Thyroid gland (tissue), 4 donors: ENCODE measurements at regions not wholly inside any gene's neighbourhood (a gene's known extent, or its start where the extent isn't known, plus 50 kb on each side); places are given as distances from the start of the nearest gene placed in this dataset.

Experiments
- DNase-seq, 2 donors: peaks; one replicate each; pipeline ENCODE4 v3.0.0-alpha.2; 2019
- H3K27ac ChIP-seq, 3 donors: fragments of 200-600 bp; sonication (generic); 1 replicate in 2 of 3; 2 replicates in 1 of 3; pipeline ENCODE4 v1.5.1; 2016 to 2019; ENCODE audit warnings: mild to moderate bottlenecking in 1 of 3, moderate library complexity in 1 of 3
- H3K27me3 ChIP-seq: fragments of 200-600 bp; sonication (generic); one replicate; pipeline ENCODE4 v1.5.1; 2019
- H3K36me3 ChIP-seq, 2 donors: fragments of 200-600 bp; sonication (generic); one replicate each; pipeline ENCODE4 v1.5.1; 2016 to 2019
- H3K4me1 ChIP-seq, 2 donors: fragments of 200-600 bp; sonication (generic); one replicate each; pipeline ENCODE4 v1.5.1; 2017 to 2019
- H3K4me3 ChIP-seq, 3 donors: fragments of 200-600 bp; sonication (generic); replicated peaks in 1 of 3; 1 replicate in 2 of 3; 2 replicates in 1 of 3; pipeline ENCODE4 v1.5.1; 2016; ENCODE audit warnings: mild to moderate bottlenecking in 1 of 3
- H3K9me3 ChIP-seq: fragments of 200-600 bp; sonication (generic); one replicate; pipeline ENCODE4 v1.5.1; 2017
- CTCF ChIP-seq, 6 experiments: fragments of 200-600 bp in 3 of 6; fragments of 450-650 bp in 3 of 6; sonication (generic) in 3 of 6; IDR thresholded peaks; one replicate each; pipeline ENCODE4 v1.5.1; 2016 to 2019; ENCODE audit warnings: antibody characterized with exemption in 6 of 6, mild to moderate bottlenecking in 2 of 6, inconsistent platforms in 1 of 6, moderate library complexity in 1 of 6
- POLR2A ChIP-seq, 2 donors: fragments of 450-650 bp; IDR thresholded peaks; one replicate each; pipeline ENCODE4 v1.6.1; 2017; ENCODE audit warnings: antibody characterized with exemption in 2 of 2, mild to moderate bottlenecking in 2 of 2, moderate library complexity in 1 of 2
- WGBS, 2 donors: methylation state at CpG; one replicate each; pipeline ENCODE4 v1.1.5; 2017; 5-methylcytosine and 5-hydroxymethylcytosine counted together
- intact Hi-C: fragments of 100-400 bp; cut with DNase I; formaldehyde crosslinking; loops from one replicate; pipeline ENCODE4 v1.15.1; 2023

- intact Hi-C loops, result loop anchor here (2.0 kb wide), 1 partner anchor 55 kb away; no protein-coding TSS in a partner anchor
- Histone ChIP-seq H3K4me1 (no peaks in the 10 kb centered on the region), H3K36me3 (no peaks in the 10 kb centered on the region), H3K9me3 (no peaks in the 10 kb centered on the region), H3K27ac (no peak overlapping the region), H3K27me3 (no peaks in the 10 kb centered on the region), H3K4me3 (no peak overlapping the region)
- TF ChIP-seq CTCF (IDR thresholded peaks at IDR 0.05), result no peak
- TF ChIP-seq POLR2A (IDR thresholded peaks at IDR 0.05), result no peak
- no peak for DNase-seq
- WGBS, 2 donors, result 88 to 89% methylated on average over 36 to 41 of the region's 41 CpGs
Observed at GRCh38 chr4:3689576-3690550, 76.3 kb upstream of the ADRA2C start.

DNA sequence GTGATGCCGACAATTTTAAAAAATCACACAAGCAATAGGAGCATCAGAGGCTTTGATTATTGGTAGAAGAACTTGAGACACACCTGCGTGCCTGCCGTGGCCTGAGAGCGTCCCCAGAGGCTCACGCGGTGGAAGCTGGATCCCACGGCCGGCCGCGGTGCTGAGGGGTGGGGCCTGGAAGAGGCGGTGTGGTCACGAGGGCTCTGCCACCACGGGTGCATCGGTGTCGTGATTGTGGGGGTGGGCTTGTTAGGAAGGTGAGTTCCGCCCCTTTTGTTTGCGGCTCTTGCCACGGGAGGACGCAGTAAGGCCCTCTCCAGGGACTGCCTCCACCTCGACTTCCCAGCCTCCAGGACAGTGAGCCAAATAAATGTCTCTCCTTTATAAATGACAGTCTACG lies 77.2 kb upstream of the ADRA2C start:
- 77 to 85% methylated on average over 21 of the region's 21 CpGs for WGBS, 2 donors
- TF ChIP-seq CTCF (IDR thresholded peaks at IDR 0.05) (no peak), POLR2A (IDR thresholded peaks at IDR 0.05) (no peak)

GRCh38 chr4:3688018-3688998 lies 77.9 kb upstream of the ADRA2C start:
- no peaks in the 10 kb centered on the region for H3K4me1 ChIP-seq
- H3K27ac ChIP-seq, result no peak overlapping the region
- no peak for DNase-seq
- no peak for TF ChIP-seq POLR2A (IDR thresholded peaks at IDR 0.05)
- no peak for TF ChIP-seq CTCF (IDR thresholded peaks at IDR 0.05)
- no peaks in the 10 kb centered on the region for H3K36me3 ChIP-seq
- no peaks in the 10 kb centered on the region for H3K9me3 ChIP-seq
- intact Hi-C loops, result no loop called here
- WGBS, 2 donors, result 90 to 95% methylated on average over 21 of the region's 24 CpGs
- H3K27me3 ChIP-seq, result no peaks in the 10 kb centered on the region
- H3K4me3 ChIP-seq, result no peak overlapping the region

More for the DNA sequence above, 77.2 kb upstream of the ADRA2C start:
- Histone ChIP-seq H3K4me3 (no peak overlapping the region), H3K9me3 (no peaks in the 10 kb centered on the region), H3K27ac (no peak overlapping the region), H3K4me1 (no peaks in the 10 kb centered on the region), H3K36me3 (no peaks in the 10 kb centered on the region), H3K27me3 (no peaks in the 10 kb centered on the region)
- intact Hi-C loops, result no loop called here
- DNase-seq, result no peak

DNA sequence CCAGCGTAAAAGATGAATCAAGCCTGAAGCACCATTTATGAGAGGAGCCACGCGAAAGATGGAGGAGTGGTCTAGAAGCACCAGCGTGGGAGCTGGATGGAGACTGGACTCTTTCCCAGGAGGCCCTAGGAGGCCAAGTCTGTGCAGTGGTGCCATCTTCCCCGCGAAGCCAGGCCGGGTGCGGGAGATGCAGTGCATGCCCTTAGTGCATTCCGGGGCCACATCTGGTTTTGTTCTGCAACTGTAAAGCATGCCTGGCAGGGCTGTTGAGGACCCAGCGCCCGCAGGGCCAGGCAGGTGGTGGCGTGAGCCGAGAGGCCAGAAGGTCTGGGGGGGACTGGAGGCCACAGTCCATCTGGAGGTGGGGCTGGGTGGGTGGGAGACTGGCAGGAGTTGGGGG lies 78.6 kb upstream of the ADRA2C start:
- no peak for TF ChIP-seq POLR2A (IDR thresholded peaks at IDR 0.05)
- TF ChIP-seq CTCF (IDR thresholded peaks at IDR 0.05), result no peak
- Histone ChIP-seq H3K27ac (no peak overlapping the region), H3K27me3 (no peaks in the 10 kb centered on the region), H3K9me3 (no peaks in the 10 kb centered on the region), H3K4me1 (no peaks in the 10 kb centered on the region), H3K36me3 (no peaks in the 10 kb centered on the region), H3K4me3 (no peak overlapping the region)
- DNase-seq, result no peak
- WGBS, 2 donors, result 74 to 85% methylated on average over 5 to 8 of the region's 13 CpGs
- intact Hi-C loops, result no loop called here
